Breast epithelium (tissue), 3 donors: ENCODE measurements at regions not wholly inside any gene's neighbourhood (a gene's known extent, or its start where the extent isn't known, plus 50 kb on each side); places are given as distances from the start of the nearest gene placed in this dataset.

Source experiments
- CTCF ChIP-seq, 3 donors: fragments of 450-650 bp; IDR thresholded peaks; one replicate each; pipeline ENCODE4 v1.5.1; 2016 to 2017; ENCODE audit warnings: antibody characterized with exemption in 3 of 3, mild to moderate bottlenecking in 3 of 3, moderate library complexity in 3 of 3
- POLR2A ChIP-seq: fragments of 450-650 bp; IDR thresholded peaks from one replicate; pipeline ENCODE4 v1.6.1; 2016; ENCODE audit warnings: antibody characterized with exemption, mild to moderate bottlenecking, moderate library complexity

GRCh38 chr6:97473979-97474378, 191.0 kb upstream of the MMS22L start:
- no peak for TF ChIP-seq CTCF (IDR thresholded peaks at IDR 0.05)
- TF ChIP-seq POLR2A: no peak
